ENCODE measurements at regions not wholly inside any gene's neighbourhood (a gene's known extent, or its start where the extent isn't known, plus 50 kb on each side); places are given as distances from the start of the nearest gene placed in this dataset.

DNA sequence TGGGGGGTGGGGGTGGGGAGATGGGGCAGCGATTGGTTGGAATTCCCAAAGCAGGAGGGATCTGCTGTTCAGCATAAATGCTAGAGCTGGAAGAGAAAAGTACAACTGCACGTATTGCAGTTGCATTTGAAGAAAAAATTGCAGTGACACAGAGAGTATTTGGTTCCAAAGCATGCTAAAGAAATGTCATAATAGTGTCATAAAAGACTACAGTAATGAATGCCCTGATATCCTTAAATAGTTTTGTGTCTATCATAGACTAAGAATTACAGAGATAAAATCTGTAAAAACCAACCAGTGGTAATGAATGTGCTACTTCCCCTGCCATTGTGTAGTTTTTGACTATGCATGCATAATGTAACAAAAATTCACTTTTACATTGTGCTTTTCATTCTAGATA lies 693.6 kb upstream of the SLC35B3 start:
- DNase-seq (ENCODE audit: low read depth, low spot score) = no peak
- Histone ChIP-seq H3K9ac (ENCODE audit: low read length) (no peak overlapping the region), H3K79me2 (ENCODE audit: insufficient read depth, low read length) (no peaks in the 10 kb centered on the region), H3K4me3 (replicated peaks in 1 of 2; ENCODE audit: low read depth in 1 of 2, low read length in 2 of 2) (no peak overlapping the region), H3K36me3 (ENCODE audit: control insufficient read depth in 1 of 2, insufficient read depth in 2 of 2, low read length in 2 of 2) (no peaks in the 10 kb centered on the region), H3K4me2 (ENCODE audit: low read length) (no peak overlapping the region), H2AFZ (ENCODE audit: low read depth, low read length, poor library complexity, severe bottlenecking) (no peak overlapping the region), H3K9me2 (ENCODE audit: insufficient read depth) (no peaks in the 10 kb centered on the region), H3K27ac (ENCODE audit: low read depth, low read length) (no peak overlapping the region), H3K9me3 (ENCODE audit: control insufficient read depth in 1 of 2, insufficient read depth in 1 of 2, low read depth in 1 of 2, low read length in 2 of 2) (no peaks in the 10 kb centered on the region), H3K4me1 (ENCODE audit: control insufficient read depth in 1 of 2, insufficient read depth in 2 of 2, low read length in 2 of 2) (peaks cover 0 to 16% of the 10 kb centered on the region in 2 experiments; a peak in 2 of 4 replicates), H3K27me3 (ENCODE audit: insufficient read depth, low read length) (no peaks in the 10 kb centered on the region), H4K20me1 (ENCODE audit: insufficient read depth) (no peaks in the 10 kb centered on the region)
- ChIA-PET POLR2A (no interaction called here), RAD21 (ENCODE audit: low non-redundant PET in 1 of 2, low total read pairs in 2 of 2, uncharacterized antibody in 2 of 2, unreplicated experiment in 2 of 2) (no interaction called here), CTCF (no interaction called here)
- TF ChIP-seq POLR2A (IDR thresholded peaks at IDR 0.05; ENCODE audit: borderline replicate concordance, extremely low read depth, insufficient read depth, insufficient read length) (no peak), CEBPB (IDR thresholded peaks at IDR 0.05; ENCODE audit: low read depth) (no peak), ZFX (IDR thresholded peaks at IDR 0.05) (no peak), ELF1 (IDR thresholded peaks at IDR 0.05; ENCODE audit: borderline replicate concordance, low read depth) (no peak), SRF (IDR thresholded peaks at IDR 0.05; ENCODE audit: low read depth) (no peak), EZH2phosphoT487 (IDR thresholded peaks at IDR 0.05; ENCODE audit: borderline replicate concordance) (no peak), JUND (IDR thresholded peaks at IDR 0.05) (no peak), YY1 (IDR thresholded peaks at IDR 0.05; ENCODE audit: extremely low read depth, insufficient replicate concordance, low read depth, low read length) (no peak), FOSL1 (IDR thresholded peaks at IDR 0.05; ENCODE audit: low read depth) (no peak), CBX3 (IDR thresholded peaks at IDR 0.05; ENCODE audit: low read depth) (no peak), EGR1 (IDR thresholded peaks at IDR 0.05; ENCODE audit: low read depth) (no peak), TCF7L2 (IDR thresholded peaks at IDR 0.05; ENCODE audit: borderline replicate concordance, extremely low read depth, insufficient read depth, insufficient read length) (no peak)
- TF ChIP-seq, protein P1, sequence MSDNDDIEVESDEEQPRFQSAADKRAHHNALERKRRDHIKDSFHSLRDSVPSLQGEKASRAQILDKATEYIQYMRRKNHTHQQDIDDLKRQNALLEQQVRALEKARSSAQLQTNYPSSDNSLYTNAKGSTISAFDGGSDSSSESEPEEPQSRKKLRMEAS (IDR thresholded peaks at IDR 0.05) = no peak
- TF ChIP-seq, protein P2, sequence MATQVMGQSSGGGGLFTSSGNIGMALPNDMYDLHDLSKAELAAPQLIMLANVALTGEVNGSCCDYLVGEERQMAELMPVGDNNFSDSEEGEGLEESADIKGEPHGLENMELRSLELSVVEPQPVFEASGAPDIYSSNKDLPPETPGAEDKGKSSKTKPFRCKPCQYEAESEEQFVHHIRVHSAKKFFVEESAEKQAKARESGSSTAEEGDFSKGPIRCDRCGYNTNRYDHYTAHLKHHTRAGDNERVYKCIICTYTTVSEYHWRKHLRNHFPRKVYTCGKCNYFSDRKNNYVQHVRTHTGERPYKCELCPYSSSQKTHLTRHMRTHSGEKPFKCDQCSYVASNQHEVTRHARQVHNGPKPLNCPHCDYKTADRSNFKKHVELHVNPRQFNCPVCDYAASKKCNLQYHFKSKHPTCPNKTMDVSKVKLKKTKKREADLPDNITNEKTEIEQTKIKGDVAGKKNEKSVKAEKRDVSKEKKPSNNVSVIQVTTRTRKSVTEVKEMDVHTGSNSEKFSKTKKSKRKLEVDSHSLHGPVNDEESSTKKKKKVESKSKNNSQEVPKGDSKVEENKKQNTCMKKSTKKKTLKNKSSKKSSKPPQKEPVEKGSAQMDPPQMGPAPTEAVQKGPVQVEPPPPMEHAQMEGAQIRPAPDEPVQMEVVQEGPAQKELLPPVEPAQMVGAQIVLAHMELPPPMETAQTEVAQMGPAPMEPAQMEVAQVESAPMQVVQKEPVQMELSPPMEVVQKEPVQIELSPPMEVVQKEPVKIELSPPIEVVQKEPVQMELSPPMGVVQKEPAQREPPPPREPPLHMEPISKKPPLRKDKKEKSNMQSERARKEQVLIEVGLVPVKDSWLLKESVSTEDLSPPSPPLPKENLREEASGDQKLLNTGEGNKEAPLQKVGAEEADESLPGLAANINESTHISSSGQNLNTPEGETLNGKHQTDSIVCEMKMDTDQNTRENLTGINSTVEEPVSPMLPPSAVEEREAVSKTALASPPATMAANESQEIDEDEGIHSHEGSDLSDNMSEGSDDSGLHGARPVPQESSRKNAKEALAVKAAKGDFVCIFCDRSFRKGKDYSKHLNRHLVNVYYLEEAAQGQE (IDR thresholded peaks at IDR 0.05; ENCODE audit: low read depth) = no peak
- TF ChIP-seq, protein P3, sequence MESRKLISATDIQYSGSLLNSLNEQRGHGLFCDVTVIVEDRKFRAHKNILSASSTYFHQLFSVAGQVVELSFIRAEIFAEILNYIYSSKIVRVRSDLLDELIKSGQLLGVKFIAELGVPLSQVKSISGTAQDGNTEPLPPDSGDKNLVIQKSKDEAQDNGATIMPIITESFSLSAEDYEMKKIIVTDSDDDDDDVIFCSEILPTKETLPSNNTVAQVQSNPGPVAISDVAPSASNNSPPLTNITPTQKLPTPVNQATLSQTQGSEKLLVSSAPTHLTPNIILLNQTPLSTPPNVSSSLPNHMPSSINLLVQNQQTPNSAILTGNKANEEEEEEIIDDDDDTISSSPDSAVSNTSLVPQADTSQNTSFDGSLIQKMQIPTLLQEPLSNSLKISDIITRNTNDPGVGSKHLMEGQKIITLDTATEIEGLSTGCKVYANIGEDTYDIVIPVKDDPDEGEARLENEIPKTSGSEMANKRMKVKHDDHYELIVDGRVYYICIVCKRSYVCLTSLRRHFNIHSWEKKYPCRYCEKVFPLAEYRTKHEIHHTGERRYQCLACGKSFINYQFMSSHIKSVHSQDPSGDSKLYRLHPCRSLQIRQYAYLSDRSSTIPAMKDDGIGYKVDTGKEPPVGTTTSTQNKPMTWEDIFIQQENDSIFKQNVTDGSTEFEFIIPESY (IDR thresholded peaks at IDR 0.05; ENCODE audit: extremely low read depth, insufficient replicate concordance, low read length) = no peak
- TF ChIP-seq, protein P4, sequence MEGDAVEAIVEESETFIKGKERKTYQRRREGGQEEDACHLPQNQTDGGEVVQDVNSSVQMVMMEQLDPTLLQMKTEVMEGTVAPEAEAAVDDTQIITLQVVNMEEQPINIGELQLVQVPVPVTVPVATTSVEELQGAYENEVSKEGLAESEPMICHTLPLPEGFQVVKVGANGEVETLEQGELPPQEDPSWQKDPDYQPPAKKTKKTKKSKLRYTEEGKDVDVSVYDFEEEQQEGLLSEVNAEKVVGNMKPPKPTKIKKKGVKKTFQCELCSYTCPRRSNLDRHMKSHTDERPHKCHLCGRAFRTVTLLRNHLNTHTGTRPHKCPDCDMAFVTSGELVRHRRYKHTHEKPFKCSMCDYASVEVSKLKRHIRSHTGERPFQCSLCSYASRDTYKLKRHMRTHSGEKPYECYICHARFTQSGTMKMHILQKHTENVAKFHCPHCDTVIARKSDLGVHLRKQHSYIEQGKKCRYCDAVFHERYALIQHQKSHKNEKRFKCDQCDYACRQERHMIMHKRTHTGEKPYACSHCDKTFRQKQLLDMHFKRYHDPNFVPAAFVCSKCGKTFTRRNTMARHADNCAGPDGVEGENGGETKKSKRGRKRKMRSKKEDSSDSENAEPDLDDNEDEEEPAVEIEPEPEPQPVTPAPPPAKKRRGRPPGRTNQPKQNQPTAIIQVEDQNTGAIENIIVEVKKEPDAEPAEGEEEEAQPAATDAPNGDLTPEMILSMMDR (IDR thresholded peaks at IDR 0.05 in 2 of 3, conservative IDR thresholded peaks at IDR 0.05 in 1 of 3; ENCODE audit: borderline replicate concordance in 1 of 3, insufficient read depth in 1 of 3, low read depth in 2 of 3, low read length in 2 of 3) = no peak
- no peak for ATAC-seq
- BruUV-seq (replicated peaks) = no TSS peak
- intact Hi-C loops (cut with micrococcal nuclease) = no loop called here
